A549 (cell line): ENCODE measurements at regions not wholly inside any gene's neighbourhood (a gene's known extent, or its start where the extent isn't known, plus 50 kb on each side); places are given as distances from the start of the nearest gene placed in this dataset.

Source experiments
- ATAC-seq, 2 experiments: fragments of 200-7000 bp in 1 of 2; fragments of >200 bp in 1 of 2; cut with Nextera tagmentation in 1 of 2; cut with Tn5 transposase in 1 of 2; 3 replicates each; pipeline versions ENCODE4 v1.8.0 to v1.9.1; 2018 to 2020; ENCODE audit warnings: mild to moderate bottlenecking in 1 of 2, moderate library complexity in 1 of 2
- CTCF ChIA-PET: fragments of 300-600 bp; sonication (Branson Sonifier 250); formaldehyde crosslinking; extraction: SDS; loops from one replicate; lab custom pipeline; 2021; ENCODE audit warnings: antibody characterized with exemption, inconsistent platforms; lab: Yijun Ruan, JAX
- POLR2A ChIA-PET: fragments of 350-600 bp; formaldehyde crosslinking; extraction: SDS; loops from one replicate; lab custom pipeline; 2021; ENCODE audit warnings: antibody characterized with exemption, inconsistent platforms; lab: Yijun Ruan, JAX
- DNase-seq, 2 experiments: peaks; one replicate each; pipeline versions ENCODE4 v3.0.0 to v3.0.0-alpha.2; 2011 to 2016; ENCODE audit warnings: low read depth in 1 of 2, low spot score in 1 of 2
- FAIRE-seq: peaks from 2 replicates; lab custom pipeline; 2011; peaks lifted over from hg19 to GRCh38; lab: Jason Lieb, UNC
- H3K27ac ChIP-seq, 2 experiments: fragments of >200 bp; sonication (Bioruptor Twin); formaldehyde crosslinking; 3 replicates each; pipeline ENCODE4 v1.5.1; 2016 to 2017
- H3K4me1 ChIP-seq: fragments of >200 bp; sonication (Bioruptor Twin); formaldehyde crosslinking; 3 replicates; pipeline ENCODE4 v1.6.1; 2016
- H3K4me2 ChIP-seq: fragments of >200 bp; sonication (Bioruptor Twin); formaldehyde crosslinking; 3 replicates; pipeline ENCODE4 v1.6.1; 2016
- H3K4me3 ChIP-seq: fragments of >200 bp; sonication (Bioruptor Twin); formaldehyde crosslinking; 3 replicates; pipeline ENCODE4 v1.5.1; 2016
- H3K9me3 ChIP-seq: fragments of >200 bp; sonication (Bioruptor Twin); formaldehyde crosslinking; 3 replicates; pipeline ENCODE4 v1.6.1; 2016
- BHLHE40 ChIP-seq: IDR thresholded peaks from 2 replicates; pipeline ENCODE4 v1.6.1; 2012; ENCODE audit warnings: low read depth, low read length, inconsistent platforms
- CBX2 ChIP-seq: fragments of 200-600 bp; sonication (generic); IDR thresholded peaks from 2 replicates; pipeline ENCODE4 v1.6.1; 2016; ENCODE audit warnings: low read depth, mild to moderate bottlenecking, borderline replicate concordance
- CBX8 ChIP-seq: fragments of 200-600 bp; sonication (generic); IDR thresholded peaks from 2 replicates; pipeline ENCODE4 v1.6.1; 2016
- CHD4 ChIP-seq: fragments of 200-600 bp; sonication (generic); IDR thresholded peaks from 2 replicates; pipeline ENCODE4 v1.6.1; 2016; ENCODE audit warnings: antibody characterized with exemption, mild to moderate bottlenecking, borderline replicate concordance
- EHF ChIP-seq: fragments of 250-450 bp; sonication (Bioruptor Pico); IDR thresholded peaks from 2 replicates; pipeline ENCODE4 v1.5.0; 2020; ENCODE audit warnings: mild to moderate bottlenecking
- EHMT2 ChIP-seq: fragments of 200-600 bp; sonication (generic); IDR thresholded peaks from 2 replicates; pipeline ENCODE4 v1.6.1; 2016; ENCODE audit warnings: antibody characterized with exemption, low read depth, mild to moderate bottlenecking, moderate library complexity
- EP300 ChIP-seq, 2 experiments: fragments of >200 bp; sonication (Bioruptor Twin); formaldehyde crosslinking; IDR thresholded peaks; 2 replicates in 1 of 2; 3 replicates in 1 of 2; pipeline ENCODE4 v1.6.1; 2016 to 2017
- FOSL2 ChIP-seq, 2 experiments: fragments of 450-650 bp in 1 of 2; fragments of >200 bp in 1 of 2; sonication (Bioruptor Twin) in 1 of 2; formaldehyde crosslinking; IDR thresholded peaks; 2 replicates each; pipeline versions ENCODE4 v1.5.0 to v1.6.1; 2016 to 2020; ENCODE audit warnings: mild to moderate bottlenecking in 1 of 2, moderate library complexity in 1 of 2
- FOXS1 ChIP-seq: fragments of 250-450 bp; sonication (Bioruptor Pico); IDR thresholded peaks from 2 replicates; pipeline ENCODE4 v1.5.0; 2020; ENCODE audit warnings: mild to moderate bottlenecking, moderate library complexity
- HEYL ChIP-seq: fragments of 250-450 bp; sonication (Bioruptor Pico); IDR thresholded peaks from 2 replicates; pipeline ENCODE4 v1.8.0; 2021; ENCODE audit warnings: mild to moderate bottlenecking, moderate library complexity
- HMGXB4 ChIP-seq: fragments of 250-450 bp; sonication (Bioruptor Pico); IDR thresholded peaks from 2 replicates; pipeline ENCODE4 v1.5.0; 2021; ENCODE audit warnings: mild to moderate bottlenecking, moderate library complexity, borderline replicate concordance
- HOXA7 ChIP-seq: fragments of 250-450 bp; sonication (Bioruptor Pico); IDR thresholded peaks from 2 replicates; pipeline ENCODE4 v1.5.0; 2020; ENCODE audit warnings: mild to moderate bottlenecking, moderate library complexity
- HOXB13 ChIP-seq: fragments of 250-450 bp; sonication (Bioruptor Pico); IDR thresholded peaks from 2 replicates; pipeline ENCODE4 v1.5.0; 2020; ENCODE audit warnings: low read depth, mild to moderate bottlenecking, moderate library complexity
- MAFK ChIP-seq: fragments of 450-650 bp; IDR thresholded peaks from 2 replicates; pipeline ENCODE4 v1.6.1; 2014; ENCODE audit not compliant: partially characterized antibody
- MAX ChIP-seq: IDR thresholded peaks from 2 replicates; pipeline ENCODE4 v1.6.1; 2012
- MYC ChIP-seq: IDR thresholded peaks from 2 replicates; pipeline ENCODE4 v1.6.1; 2012; ENCODE audit warnings: mild to moderate bottlenecking, inconsistent platforms, low read length, improper control_type of control experiment, borderline replicate concordance
- NFE2L2 ChIP-seq: fragments of 150-350 bp; conservative IDR thresholded peaks from 2 replicates; pipeline ENCODE4 v1.6.1; 2014; ENCODE audit warnings: low read length
- NR3C1 ChIP-seq: fragments of >200 bp; sonication (Bioruptor Twin); formaldehyde crosslinking; IDR thresholded peaks from 3 replicates; pipeline ENCODE4 v1.6.1; 2017
- POLR2A ChIP-seq: IDR thresholded peaks from 2 replicates; pipeline ENCODE4 v1.6.1; 2012; ENCODE audit warnings: mild to moderate bottlenecking, low read length
- POLR2AphosphoS2 ChIP-seq: conservative IDR thresholded peaks from 2 replicates; pipeline ENCODE4 v1.6.1; 2012; ENCODE audit warnings: low read length, improper control_type of control experiment, inconsistent platforms
- RNF2 ChIP-seq: fragments of 200-600 bp; sonication (generic); IDR thresholded peaks from 2 replicates; pipeline ENCODE4 v1.6.1; 2016; ENCODE audit warnings: low read depth, mild to moderate bottlenecking, antibody characterized with exemption, moderate library complexity, borderline replicate concordance
- SMC3 ChIP-seq: fragments of >200 bp; sonication (Bioruptor Twin); formaldehyde crosslinking; IDR thresholded peaks from 3 replicates; pipeline ENCODE4 v1.6.1; 2018; ENCODE audit warnings: inconsistent platforms
- USF2 ChIP-seq: fragments of 450-650 bp; IDR thresholded peaks from 2 replicates; pipeline ENCODE4 v1.6.1; 2014; ENCODE audit warnings: antibody characterized with exemption
- ZC3H11A ChIP-seq: fragments of 450-650 bp; IDR thresholded peaks from 2 replicates; pipeline ENCODE4 v1.6.1; 2014; ENCODE audit warnings: antibody characterized with exemption, mild to moderate bottlenecking
- WGBS: methylation state at CpG from one replicate; pipeline ENCODE4 v1.1.6; 2017; ENCODE audit errors: missing lambda C conversion rate; 5-methylcytosine and 5-hydroxymethylcytosine counted together
- TF ChIP-seq, protein P1 (sequence below): fragments of 250-450 bp; sonication (Bioruptor Pico); IDR thresholded peaks from 2 replicates; pipeline ENCODE4 v1.5.0; 2020; ENCODE audit warnings: low read depth, mild to moderate bottlenecking, moderate library complexity
- TF ChIP-seq, protein P2 (sequence below): fragments of >200 bp; sonication (Bioruptor Twin); formaldehyde crosslinking; IDR thresholded peaks from 3 replicates; pipeline ENCODE4 v1.5.1; 2016

GRCh38 chr14:98564541-98564940 is 707.5 kb downstream of the BCL11B start:
- ATAC-seq = no peak
- TF ChIP-seq CHD4 (no peak), EHMT2 (no peak), HEYL (CRISPR knock-in tag) (no peak), CBX2 (no peak), CBX8 (no peak), MAX (no peak), USF2 (no peak), NR3C1 (no peak), MYC (no peak), POLR2AphosphoS2 (no peak), HOXB13 (CRISPR knock-in tag) (no peak), SMC3 (no peak), POLR2A (no peak), HOXA7 (CRISPR knock-in tag) (no peak), EP300 (IDR thresholded peaks at IDR 0.05) (no peak)
- TF ChIP-seq, protein P1, sequence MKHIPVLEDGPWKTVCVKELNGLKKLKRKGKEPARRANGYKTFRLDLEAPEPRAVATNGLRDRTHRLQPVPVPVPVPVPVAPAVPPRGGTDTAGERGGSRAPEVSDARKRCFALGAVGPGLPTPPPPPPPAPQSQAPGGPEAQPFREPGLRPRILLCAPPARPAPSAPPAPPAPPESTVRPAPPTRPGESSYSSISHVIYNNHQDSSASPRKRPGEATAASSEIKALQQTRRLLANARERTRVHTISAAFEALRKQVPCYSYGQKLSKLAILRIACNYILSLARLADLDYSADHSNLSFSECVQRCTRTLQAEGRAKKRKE (CRISPR knock-in tag) = no peak
- TF ChIP-seq, protein P2, sequence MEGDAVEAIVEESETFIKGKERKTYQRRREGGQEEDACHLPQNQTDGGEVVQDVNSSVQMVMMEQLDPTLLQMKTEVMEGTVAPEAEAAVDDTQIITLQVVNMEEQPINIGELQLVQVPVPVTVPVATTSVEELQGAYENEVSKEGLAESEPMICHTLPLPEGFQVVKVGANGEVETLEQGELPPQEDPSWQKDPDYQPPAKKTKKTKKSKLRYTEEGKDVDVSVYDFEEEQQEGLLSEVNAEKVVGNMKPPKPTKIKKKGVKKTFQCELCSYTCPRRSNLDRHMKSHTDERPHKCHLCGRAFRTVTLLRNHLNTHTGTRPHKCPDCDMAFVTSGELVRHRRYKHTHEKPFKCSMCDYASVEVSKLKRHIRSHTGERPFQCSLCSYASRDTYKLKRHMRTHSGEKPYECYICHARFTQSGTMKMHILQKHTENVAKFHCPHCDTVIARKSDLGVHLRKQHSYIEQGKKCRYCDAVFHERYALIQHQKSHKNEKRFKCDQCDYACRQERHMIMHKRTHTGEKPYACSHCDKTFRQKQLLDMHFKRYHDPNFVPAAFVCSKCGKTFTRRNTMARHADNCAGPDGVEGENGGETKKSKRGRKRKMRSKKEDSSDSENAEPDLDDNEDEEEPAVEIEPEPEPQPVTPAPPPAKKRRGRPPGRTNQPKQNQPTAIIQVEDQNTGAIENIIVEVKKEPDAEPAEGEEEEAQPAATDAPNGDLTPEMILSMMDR = no peak
- no peak for DNase-seq
- Histone ChIP-seq H3K4me1 (no peaks in the 10 kb centered on the region), H3K4me2 (no peak overlapping the region), H3K27ac (no peak overlapping the region), H3K4me3 (no peak overlapping the region), H3K9me3 (no peaks in the 10 kb centered on the region)
- FAIRE-seq = no peak
- ChIA-PET POLR2A (no interaction called here), CTCF (interaction anchor here (0.6 kb wide), 1 partner anchor 1014 kb away, joined by 3 read pairs; no protein-coding TSS in a partner anchor)

- 17% methylated on average over 2 of the region's 2 CpGs for WGBS
- no peak for FAIRE-seq
- Histone ChIP-seq H3K4me3 (no peak overlapping the region), H3K4me1 (no peaks in the 10 kb centered on the region), H3K27ac (no peak overlapping the region), H3K9me3 (no peaks in the 10 kb centered on the region; the same call in 1 of the 3 replicates), H3K4me2 (no peak overlapping the region)
- no peak for ATAC-seq
- DNase-seq = no peak
- ChIA-PET POLR2A (no interaction called here), CTCF (no interaction called here)
- TF ChIP-seq FOSL2 (IDR thresholded peaks at IDR 0.05) (no peak), FOSL2 (CRISPR knock-in tag; IDR thresholded peaks at IDR 0.05) (no peak), MAFK (peak; percentile 70), CBX8 (no peak)
Observed at GRCh38 chr14:98571104-98571503, 700.9 kb downstream of the BCL11B start.

- WGBS = 1% methylated on average over 2 of the region's 2 CpGs
- DNase-seq = no peak
- TF ChIP-seq NFE2L2 (no peak), ZC3H11A (no peak), HMGXB4 (CRISPR knock-in tag) (no peak), CBX2 (no peak), RNF2 (no peak), EHF (CRISPR knock-in tag) (no peak), FOXS1 (CRISPR knock-in tag) (no peak), BHLHE40 (no peak)
- TF ChIP-seq, all 56 proteins: peak for 0
- ChIA-PET CTCF (no interaction called here), POLR2A (no interaction called here)
- Histone ChIP-seq H3K9me3 (no peaks in the 10 kb centered on the region; the same call in 1 of the 3 replicates), H3K4me1 (no peaks in the 10 kb centered on the region), H3K27ac (no peak overlapping the region), H3K4me3 (no peak overlapping the region), H3K4me2 (no peak overlapping the region)
- ATAC-seq (no peak), FAIRE-seq (no peak)
Observed at GRCh38 chr14:98573082-98573481, 698.9 kb downstream of the BCL11B start.
